HG02943 (cell line): ENCODE measurements at regions not wholly inside any gene's neighbourhood (a gene's known extent, or its start where the extent isn't known, plus 50 kb on each side); places are given as distances from the start of the nearest gene placed in this dataset.
"Not testable (repeated sequence)": the region's sequence is repeated elsewhere in the genome, so short reads cannot be mapped to it uniquely, and the experiment has no call there.

Experiments
- ATAC-seq: cut with Tn5 transposase; IDR thresholded peaks from one replicate; pipeline ENCODE4 v1.9.1; 2021; ENCODE audit warnings: mild to moderate bottlenecking, low read depth, moderate library complexity; ENCODE audit not compliant: unreplicated experiment

- ATAC-seq, result not testable (repeated sequence)
Observed at GRCh38 chr15:30688684-30689083, 62.8 kb downstream of the ARHGAP11B start.

DNA sequence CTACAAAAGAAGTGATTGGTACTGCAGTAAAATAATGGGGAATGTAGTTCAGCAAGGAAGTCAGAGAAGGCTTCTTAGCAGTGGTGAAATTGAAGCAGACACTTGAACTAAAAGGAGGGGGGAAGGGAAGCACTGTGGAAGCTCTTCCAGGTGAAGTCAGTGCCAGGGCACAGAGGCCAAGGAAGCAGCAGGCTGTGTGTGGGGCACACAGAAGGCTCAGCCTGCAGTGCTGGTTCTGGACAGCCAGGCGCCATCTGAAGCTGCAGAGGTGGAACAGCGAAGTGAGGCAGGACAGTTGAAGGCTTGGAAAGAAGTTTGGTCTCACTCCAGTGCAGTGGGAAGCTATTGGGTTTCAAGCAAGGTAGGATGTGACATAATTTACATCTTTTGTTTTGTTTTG, 64.2 kb downstream of the ARHGAP11B start:
- ATAC-seq, result not testable (repeated sequence)

GRCh38 chr15:30695811-30696210, 69.9 kb downstream of the ARHGAP11B start:
- ATAC-seq, result not testable (repeated sequence)

DNA sequence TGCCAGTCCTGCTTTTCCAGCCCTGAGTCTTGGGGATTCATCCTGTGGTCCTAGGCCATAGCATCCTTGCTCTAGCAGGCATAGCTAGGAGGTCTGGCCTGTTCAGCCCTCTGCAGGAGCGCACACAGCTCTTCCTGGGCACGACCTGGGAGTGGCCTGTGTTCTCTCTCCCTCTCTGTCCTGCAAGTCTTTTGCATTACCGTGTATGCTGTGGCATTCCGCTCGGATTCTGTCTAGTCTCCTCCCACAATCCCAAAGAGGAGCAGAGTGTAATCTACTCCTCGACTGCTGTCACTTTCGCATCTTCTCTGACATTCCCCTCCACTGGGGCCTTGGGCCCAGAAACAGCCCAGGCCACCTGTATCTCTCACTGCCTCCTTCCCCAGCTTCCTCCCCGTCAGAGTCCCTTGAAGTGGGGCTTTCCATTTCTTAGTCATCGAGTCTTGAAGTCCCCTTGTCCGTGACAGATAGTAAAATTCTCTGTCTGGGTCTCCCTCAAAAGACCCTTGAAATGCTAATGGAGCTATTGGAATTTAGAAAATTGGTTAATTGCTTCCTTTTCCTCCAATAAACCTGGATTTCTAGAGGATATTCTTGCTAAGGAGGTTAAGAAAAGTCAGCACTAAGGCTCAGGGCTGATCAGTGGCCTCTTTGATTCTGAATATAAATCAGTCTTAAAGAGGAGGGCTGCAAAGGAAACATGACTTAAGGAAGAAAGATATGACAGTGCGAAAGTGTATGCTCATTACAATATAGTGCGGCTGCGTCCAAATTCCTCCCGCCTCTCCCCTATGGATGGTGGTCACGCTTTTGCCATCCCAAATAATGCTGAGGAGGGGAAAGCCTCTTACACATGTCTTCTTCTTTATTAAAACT, 70.7 kb downstream of the ARHGAP11B start:
- ATAC-seq, result peak; percentile 71

DNA sequence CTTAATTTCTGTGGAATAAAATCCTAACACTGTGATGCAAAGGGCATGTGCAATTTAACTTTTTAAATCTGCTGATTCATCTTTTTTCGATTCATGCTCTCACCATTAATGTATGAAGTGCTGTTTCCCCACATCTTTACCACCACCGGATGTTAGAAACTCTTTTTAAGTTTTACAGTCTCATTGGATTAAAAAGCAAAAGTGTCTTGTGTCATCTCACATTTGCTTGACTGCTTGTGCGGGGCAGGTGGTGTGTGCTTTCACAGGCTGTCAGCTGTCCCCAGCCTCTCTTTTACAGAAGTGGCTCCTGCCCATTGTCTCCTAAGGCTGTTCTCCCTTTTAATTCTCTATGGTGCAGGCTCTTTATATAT, 71.4 kb downstream of the ARHGAP11B start:
- ATAC-seq, result peak; percentile 47

GRCh38 chr15:30700006-30700597, 74.2 kb downstream of the ARHGAP11B start:
- not testable (repeated sequence) for ATAC-seq

DNA sequence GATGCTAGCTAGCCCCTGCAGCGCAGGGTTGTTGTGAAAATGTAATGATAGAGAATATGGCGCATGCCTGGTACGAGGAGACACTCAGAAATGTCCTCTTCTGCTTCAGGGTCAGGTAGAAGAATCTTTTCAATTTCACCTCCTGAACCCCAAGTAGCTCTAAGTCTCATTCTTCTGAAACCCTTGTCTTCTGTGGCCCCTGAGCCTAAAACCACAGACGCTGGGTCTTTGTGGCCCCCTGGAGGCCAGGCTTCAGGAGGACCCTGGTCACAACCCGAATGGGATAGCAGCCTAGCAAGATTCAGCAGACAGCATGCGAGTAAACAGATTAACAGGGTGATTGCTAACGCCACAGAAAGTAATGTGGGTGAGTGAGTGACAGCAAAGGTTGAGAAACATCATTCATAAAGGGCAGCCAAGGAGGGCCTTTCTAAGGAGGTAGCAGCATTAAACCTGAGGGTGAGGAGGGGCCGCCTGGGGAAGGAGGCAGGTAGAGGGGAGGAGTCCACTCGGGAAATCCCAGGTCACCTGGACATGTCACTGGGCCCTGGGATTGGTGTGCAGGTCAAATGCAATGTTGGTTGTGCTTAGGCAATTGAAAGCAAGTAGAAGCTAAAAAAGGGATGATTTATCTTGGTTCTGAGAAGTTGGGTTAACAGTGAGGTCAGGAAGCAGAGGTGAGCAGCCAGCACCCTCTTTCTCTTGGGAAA, 82.2 kb downstream of the ARHGAP11B start:
- ATAC-seq, result not testable (repeated sequence)

DNA sequence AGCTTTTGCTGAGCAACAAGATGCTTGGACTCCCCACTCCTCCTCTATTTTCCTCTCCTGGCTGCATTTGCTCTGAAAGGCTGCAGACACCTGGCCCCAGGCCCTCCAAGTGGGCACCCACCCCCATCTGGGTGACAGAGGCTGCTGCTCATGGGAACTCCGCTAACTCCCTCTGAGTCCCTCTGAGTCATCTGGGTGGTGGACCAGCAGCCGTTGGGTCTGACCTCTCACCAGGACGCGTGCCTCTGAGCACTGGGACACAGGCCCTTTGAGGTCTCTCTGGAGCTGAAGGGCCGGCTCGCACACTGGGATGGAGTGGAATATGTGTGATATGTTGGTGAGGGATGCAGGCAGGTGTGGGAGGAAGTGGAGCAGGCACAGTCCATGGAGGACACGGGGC, 82.9 kb downstream of the ARHGAP11B start:
- not testable (repeated sequence) for ATAC-seq

DNA sequence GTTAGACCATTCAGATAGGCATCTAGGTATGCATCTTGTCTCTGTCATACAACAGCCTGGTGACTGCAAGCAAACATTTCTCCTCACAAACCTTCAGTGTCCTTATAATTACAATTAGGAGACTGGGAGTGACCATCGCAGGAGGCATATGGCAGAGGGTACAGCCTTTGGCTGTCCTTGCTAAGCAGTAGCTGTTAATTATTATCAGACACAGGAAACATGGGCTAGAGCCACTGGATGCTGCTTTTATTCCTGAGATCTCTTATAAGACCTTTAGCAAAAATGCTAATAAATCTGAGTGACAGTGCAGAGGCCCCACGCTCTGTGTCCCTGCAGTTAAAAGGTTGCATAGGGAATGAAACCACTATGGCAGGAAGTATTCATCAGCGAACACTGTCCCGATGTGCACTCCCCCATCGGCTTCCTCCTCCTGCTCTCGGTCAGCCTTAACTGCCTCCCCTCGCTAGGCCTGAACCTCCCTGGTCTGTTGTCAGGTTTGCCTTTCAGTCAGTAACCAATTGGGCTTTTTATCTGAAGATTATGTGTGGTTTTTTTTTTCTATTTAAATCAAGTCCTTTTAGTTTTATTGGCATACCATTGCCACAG, 92.2 kb downstream of the ARHGAP11B start:
- ATAC-seq, result peak; percentile 70

GRCh38 chr15:30719363-30719762, 93.4 kb downstream of the ARHGAP11B start:
- ATAC-seq, result not testable (repeated sequence)

- ATAC-seq, result not testable (repeated sequence)
Observed at GRCh38 chr15:30720825-30721224, 94.9 kb downstream of the ARHGAP11B start.

DNA sequence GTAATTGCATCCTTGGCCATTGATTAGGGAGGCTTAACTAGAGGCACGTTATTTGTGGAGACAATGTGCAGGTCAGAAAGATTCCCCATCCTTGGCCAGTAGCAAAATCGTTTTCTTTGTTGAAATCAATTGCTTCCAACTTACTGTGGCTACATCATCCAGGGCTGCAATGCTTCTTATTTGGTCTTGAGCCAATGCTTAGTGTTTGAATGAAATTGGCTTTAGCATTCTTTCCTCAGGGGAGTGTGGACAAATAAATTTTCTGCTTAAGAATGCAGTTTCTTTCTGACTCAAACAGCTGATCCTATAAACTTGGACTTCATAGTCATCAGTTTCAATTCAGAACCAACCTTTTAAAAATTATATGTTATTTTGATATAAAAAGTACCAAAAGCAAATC, 95.6 kb downstream of the ARHGAP11B start:
- not testable (repeated sequence) for ATAC-seq

GRCh38 chr15:30723540-30724175, 97.7 kb downstream of the ARHGAP11B start:
- ATAC-seq, result not testable (repeated sequence)

DNA sequence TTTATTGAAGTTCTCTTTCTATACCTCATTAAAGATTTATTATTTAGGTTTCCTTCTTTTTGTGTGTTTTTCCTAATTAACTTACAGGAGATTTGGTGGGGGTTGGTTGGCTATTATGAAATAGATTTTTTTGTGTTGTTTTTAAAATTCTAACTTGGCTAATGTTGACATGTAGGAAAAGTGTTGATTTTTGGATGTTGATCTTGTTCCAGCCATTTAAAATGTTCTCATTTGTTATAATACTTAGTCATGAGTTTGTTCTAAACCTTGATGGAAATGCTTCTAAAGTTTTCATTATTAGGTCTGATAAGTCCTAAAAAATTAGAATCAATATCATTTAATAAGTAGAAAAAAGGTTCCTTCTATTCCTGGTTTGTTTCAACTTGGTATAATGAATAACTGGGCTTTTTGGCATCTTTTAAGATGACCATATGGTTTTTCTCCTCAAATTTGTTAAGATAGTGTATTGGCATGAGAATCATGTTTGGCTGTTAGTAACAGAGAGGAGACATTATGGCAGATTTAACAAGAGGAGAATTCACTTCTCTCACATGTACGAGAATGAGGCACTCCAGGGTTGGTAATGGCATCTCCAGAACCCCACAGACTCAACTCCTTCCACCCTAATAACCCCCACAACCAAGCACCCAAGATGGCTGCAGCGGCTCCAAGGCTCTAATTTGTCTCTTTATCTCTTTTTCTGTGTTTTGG, 104.1 kb downstream of the ARHGAP11B start:
- ATAC-seq, result not testable (repeated sequence)

- not testable (repeated sequence) for ATAC-seq
Observed at GRCh38 chr15:30730633-30731032, 104.7 kb downstream of the ARHGAP11B start.

- not testable (repeated sequence) for ATAC-seq
Observed at GRCh38 chr15:30732100-30732499, 106.2 kb downstream of the ARHGAP11B start.

GRCh38 chr15:30735884-30736564, 110.1 kb downstream of the ARHGAP11B start:
- not testable (repeated sequence) for ATAC-seq

GRCh38 chr15:30742796-30743195, 116.9 kb downstream of the ARHGAP11B start:
- not testable (repeated sequence) for ATAC-seq

GRCh38 chr15:30749048-30749447, 123.1 kb downstream of the ARHGAP11B start:
- not testable (repeated sequence) for ATAC-seq
